MM.1S (cell line): ENCODE measurements at regions not wholly inside any gene's neighbourhood (a gene's known extent, or its start where the extent isn't known, plus 50 kb on each side); places are given as distances from the start of the nearest gene placed in this dataset.

Experiments
- DNase-seq: peaks from one replicate; pipeline ENCODE4 v3.0.0-alpha.2; 2015
- H2AFZ ChIP-seq: fragments of 300-600 bp; sonication (generic); 2 replicates; pipeline ENCODE4 v1.6.0; 2016; ENCODE audit warnings: antibody characterized with exemption, low read length
- H3F3A ChIP-seq: fragments of 300-600 bp; sonication (generic); 2 replicates; pipeline ENCODE4 v1.6.1; 2016; ENCODE audit warnings: mild to moderate bottlenecking, antibody characterized with exemption, low read length, moderate library complexity, mixed read lengths; ENCODE audit not compliant: insufficient read depth
- H3K27ac ChIP-seq: fragments of 300-600 bp; sonication (generic); 2 replicates; pipeline ENCODE4 v1.5.1; 2016; ENCODE audit warnings: mild to moderate bottlenecking, low read length
- H3K27me3 ChIP-seq: fragments of 300-600 bp; sonication (generic); replicated peaks from 2 replicates; pipeline ENCODE4 v1.6.0; 2016; ENCODE audit warnings: low read length; ENCODE audit not compliant: insufficient read depth
- H3K36me3 ChIP-seq: fragments of 300-600 bp; sonication (generic); replicated peaks from 2 replicates; pipeline ENCODE4 v1.6.1; 2016; ENCODE audit warnings: mild to moderate bottlenecking, low read length, mixed read lengths; ENCODE audit not compliant: insufficient read depth
- H3K4me1 ChIP-seq: fragments of 300-600 bp; sonication (generic); 2 replicates; pipeline ENCODE4 v1.6.1; 2016; ENCODE audit warnings: low read length, mixed read lengths
- H3K4me2 ChIP-seq: fragments of 300-600 bp; sonication (generic); 2 replicates; pipeline ENCODE4 v1.6.0; 2016; ENCODE audit warnings: low read depth, low read length
- H3K4me3 ChIP-seq: fragments of 300-600 bp; sonication (generic); 2 replicates; pipeline ENCODE4 v1.5.1; 2016; ENCODE audit warnings: low read length, mixed read lengths
- H3K79me2 ChIP-seq: fragments of 300-600 bp; sonication (generic); 2 replicates; pipeline ENCODE4 v1.6.1; 2016; ENCODE audit warnings: mixed run types, low read length, mixed read lengths
- H3K9ac ChIP-seq: fragments of 300-600 bp; sonication (generic); 2 replicates; pipeline ENCODE4 v1.6.1; 2016; ENCODE audit warnings: low read length, mixed read lengths
- H3K9me2 ChIP-seq: fragments of 300-600 bp; sonication (generic); replicated peaks from 2 replicates; pipeline ENCODE4 v1.6.1; 2016; ENCODE audit warnings: mild to moderate bottlenecking, low read length, mixed read lengths; ENCODE audit not compliant: insufficient read depth
- H3K9me3 ChIP-seq: fragments of 300-600 bp; sonication (generic); replicated peaks from 2 replicates; pipeline ENCODE4 v1.6.1; 2016; ENCODE audit warnings: mild to moderate bottlenecking, low read length, mixed read lengths; ENCODE audit not compliant: insufficient read depth
- H4K20me1 ChIP-seq: fragments of 300-600 bp; sonication (generic); 2 replicates; pipeline ENCODE4 v1.6.1; 2016; ENCODE audit warnings: mild to moderate bottlenecking, low read length, moderate library complexity, mixed read lengths; ENCODE audit not compliant: insufficient read depth
- CTCF ChIP-seq: fragments of 300-600 bp; sonication (generic); IDR thresholded peaks from 2 replicates; pipeline ENCODE4 v1.5.1; 2016; ENCODE audit warnings: antibody characterized with exemption, low read length, mixed read lengths
- EZH2 ChIP-seq: fragments of 300-600 bp; sonication (generic); optimal IDR thresholded peaks from 2 replicates; pipeline ENCODE3; 2017; ENCODE audit warnings: low read depth, mild to moderate bottlenecking, antibody characterized with exemption, low read length, mixed read lengths
- EZH2phosphoT487 ChIP-seq: fragments of 300-600 bp; sonication (generic); IDR thresholded peaks from 2 replicates; pipeline ENCODE4 v1.6.1; 2018; ENCODE audit warnings: antibody characterized with exemption, low read length

DNA sequence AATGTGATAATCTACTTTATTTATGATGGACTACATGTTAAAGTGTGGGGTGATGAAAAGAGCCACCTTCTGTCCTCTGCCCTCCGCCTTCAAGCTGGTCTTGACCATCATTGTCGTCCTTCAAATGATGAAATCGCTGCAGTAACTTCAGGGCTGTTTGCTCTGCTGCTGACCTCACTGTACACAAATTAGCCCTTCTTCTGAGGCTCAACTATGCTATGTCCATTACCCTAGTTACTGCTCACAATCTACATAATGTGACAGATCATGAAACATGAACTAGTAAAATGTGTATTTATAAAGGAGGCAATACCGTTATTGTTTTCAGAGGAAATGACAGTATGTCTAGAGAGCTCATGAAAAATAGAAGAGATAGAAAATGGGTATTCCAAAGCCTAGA is 145.9 kb downstream of the RFC3 start:
- H4K20me1 ChIP-seq: no peaks in the 10 kb centered on the region
- no peak overlapping the region for H3K4me2 ChIP-seq
- H3K9me3 ChIP-seq: no peaks in the 10 kb centered on the region
- H3K79me2 ChIP-seq: no peaks in the 10 kb centered on the region
- no peaks in the 10 kb centered on the region for H3K36me3 ChIP-seq
- H3K27me3 ChIP-seq: no peaks in the 10 kb centered on the region
- no peaks in the 10 kb centered on the region for H3K9me2 ChIP-seq
- H3K4me3 ChIP-seq: no peak overlapping the region
- DNase-seq: no peak
- H2AFZ ChIP-seq: no peak overlapping the region
- H3F3A ChIP-seq: no peaks in the 10 kb centered on the region
- H3K27ac ChIP-seq: no peak overlapping the region
- H3K9ac ChIP-seq: no peak overlapping the region
- H3K4me1 ChIP-seq: no peaks in the 10 kb centered on the region
- no peak for TF ChIP-seq EZH2phosphoT487
- no peak for TF ChIP-seq EZH2
- TF ChIP-seq CTCF: no peak

DNA sequence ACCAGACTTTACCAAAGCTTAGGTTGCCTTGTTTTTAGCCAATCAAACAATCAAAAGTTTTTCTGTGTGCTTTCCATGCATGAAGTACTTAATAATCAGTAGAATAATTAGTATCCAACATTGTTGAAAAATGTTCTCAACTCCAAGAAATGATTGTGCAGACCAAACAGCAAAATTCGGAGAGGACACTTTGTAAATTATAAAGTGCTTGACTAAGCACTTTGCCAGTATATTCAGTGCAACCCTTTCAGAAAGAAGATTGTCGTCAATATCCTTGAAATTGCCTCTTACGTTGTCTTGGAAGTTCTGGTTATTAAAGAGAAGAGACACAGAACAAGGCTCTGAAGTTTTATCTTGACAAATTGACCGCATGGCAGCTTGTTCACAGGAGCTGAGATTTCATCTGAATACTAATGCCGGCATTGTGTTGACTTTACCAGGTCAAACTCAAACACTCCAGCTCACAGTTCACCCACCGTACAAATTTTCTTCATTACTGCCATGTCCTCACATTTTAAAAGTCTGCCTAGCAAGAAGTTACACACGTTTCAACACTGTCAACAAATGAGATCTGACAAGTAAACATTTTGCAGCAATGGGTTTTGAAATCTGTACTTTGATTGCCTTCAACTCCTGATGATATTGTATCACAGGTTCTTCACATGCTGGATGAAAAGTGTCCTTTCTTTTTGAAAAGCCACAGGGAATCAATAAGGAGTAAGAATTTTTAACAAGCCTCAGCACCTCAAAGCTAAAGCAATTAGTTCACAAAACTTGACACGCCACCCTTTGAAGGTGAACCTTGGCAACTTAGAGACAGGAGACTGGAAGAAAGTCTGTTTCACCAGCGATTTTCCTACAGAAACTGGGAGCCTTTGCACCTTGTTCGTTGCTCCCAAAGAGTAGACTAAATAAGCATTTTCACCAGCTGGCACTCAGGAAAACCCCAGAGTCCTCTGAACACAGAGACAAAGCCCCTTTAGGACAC is 150.9 kb downstream of the RFC3 start:
- TF ChIP-seq CTCF (no peak), EZH2 (no peak), EZH2phosphoT487 (no peak)
- Histone ChIP-seq H3K4me1 (no peaks in the 10 kb centered on the region), H3K4me2 (no peak overlapping the region), H3K4me3 (no peak overlapping the region), H3K27me3 (no peaks in the 10 kb centered on the region), H3K9me3 (no peaks in the 10 kb centered on the region), H3K79me2 (no peaks in the 10 kb centered on the region), H3F3A (no peaks in the 10 kb centered on the region), H3K36me3 (no peaks in the 10 kb centered on the region), H2AFZ (no peak overlapping the region), H3K27ac (no peak overlapping the region), H3K9ac (no peak overlapping the region), H4K20me1 (no peaks in the 10 kb centered on the region), H3K9me2 (no peaks in the 10 kb centered on the region)
- DNase-seq: no peak

DNA sequence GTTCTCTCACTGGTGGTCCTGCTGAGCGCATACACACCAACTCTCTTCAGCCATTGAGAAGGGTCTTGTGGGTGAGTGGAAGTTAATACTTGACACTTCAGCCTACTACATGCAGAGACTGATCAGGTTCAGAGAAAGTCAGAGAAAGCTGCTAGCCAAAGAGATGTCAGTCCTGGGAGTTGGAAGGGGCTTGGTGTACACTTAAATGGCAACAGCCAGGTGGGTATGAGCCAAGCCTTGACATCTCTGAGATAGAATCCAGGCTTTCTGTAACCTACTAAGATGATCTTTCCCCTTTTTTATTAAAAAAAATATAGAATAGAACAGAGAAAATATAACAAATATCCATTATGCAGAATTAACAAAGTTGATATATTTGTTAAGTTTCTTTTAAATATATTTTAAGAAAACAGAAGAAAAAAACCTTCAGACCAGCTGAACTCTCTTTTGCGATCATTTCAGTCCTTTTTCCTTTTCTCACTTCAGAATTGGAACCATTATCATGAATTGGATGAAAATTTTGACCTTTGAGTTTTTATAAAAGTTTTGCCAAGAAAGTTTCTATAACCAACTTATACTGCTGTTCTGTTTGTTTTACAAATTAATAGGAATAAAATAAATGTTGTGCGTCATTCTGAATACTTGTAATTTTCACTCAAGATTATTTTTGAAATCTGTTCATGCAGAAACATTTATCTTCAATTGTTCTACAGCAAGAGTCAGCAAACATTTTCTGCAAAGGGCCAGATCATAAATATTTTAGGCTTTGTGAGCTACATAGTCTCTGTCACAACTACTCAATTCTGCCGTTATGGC is 153.0 kb downstream of the RFC3 start:
- H3K79me2 ChIP-seq: no peaks in the 10 kb centered on the region
- no peak overlapping the region for H3K9ac ChIP-seq
- H3K4me2 ChIP-seq: no peak overlapping the region
- H3K4me1 ChIP-seq: no peaks in the 10 kb centered on the region
- no peak overlapping the region for H3K27ac ChIP-seq
- no peaks in the 10 kb centered on the region for H3K9me2 ChIP-seq
- H3K36me3 ChIP-seq: no peaks in the 10 kb centered on the region
- H3K27me3 ChIP-seq: no peaks in the 10 kb centered on the region
- no peak for DNase-seq
- no peaks in the 10 kb centered on the region for H3F3A ChIP-seq
- TF ChIP-seq EZH2phosphoT487: no peak
- no peak for TF ChIP-seq EZH2
- no peak for TF ChIP-seq CTCF
- H4K20me1 ChIP-seq: no peaks in the 10 kb centered on the region
- H2AFZ ChIP-seq: no peak overlapping the region
- H3K4me3 ChIP-seq: no peak overlapping the region
- no peaks in the 10 kb centered on the region for H3K9me3 ChIP-seq
